HEK293 (cell line): ENCODE measurements at regions not wholly inside any gene's neighbourhood (a gene's known extent, or its start where the extent isn't known, plus 50 kb on each side); places are given as distances from the start of the nearest gene placed in this dataset.
"Not testable (repeated sequence)": the region's sequence is repeated elsewhere in the genome, so short reads cannot be mapped to it uniquely, and the experiment has no call there.

Source experiments
- CTCF ChIP-seq: fragments of 450-650 bp; formaldehyde crosslinking; IDR thresholded peaks from 2 replicates; pipeline ENCODE4 v1.5.1; 2016; ENCODE audit warnings: missing biosample characterization, missing genetic modification characterization
- KLF16 ChIP-seq: fragments of 450-650 bp; formaldehyde crosslinking; IDR thresholded peaks from 2 replicates; pipeline ENCODE4 v1.5.1; 2017; ENCODE audit warnings: missing biosample characterization, missing genetic modification characterization
- KLF17 ChIP-seq: fragments of 450-650 bp; formaldehyde crosslinking; IDR thresholded peaks from 2 replicates; pipeline ENCODE4 v1.5.1; 2016; ENCODE audit warnings: missing biosample characterization, missing genetic modification characterization
- TCF7L2 ChIP-seq: IDR thresholded peaks from 2 replicates; pipeline ENCODE4 v1.6.1; 2011; ENCODE audit warnings: low read depth, mild to moderate bottlenecking, inconsistent platforms, low read length, moderate library complexity, borderline replicate concordance
- ZBTB26 ChIP-seq: fragments of 450-650 bp; formaldehyde crosslinking; optimal IDR thresholded peaks from 2 replicates; pipeline ENCODE3; 2016; ENCODE audit warnings: missing biosample characterization, mild to moderate bottlenecking, missing genetic modification characterization
- ZNF121 ChIP-seq: fragments of 450-650 bp; formaldehyde crosslinking; IDR thresholded peaks from 2 replicates; pipeline ENCODE4 v1.5.1; 2016; ENCODE audit warnings: missing biosample characterization, missing genetic modification characterization
- ZNF394 ChIP-seq: fragments of 450-650 bp; formaldehyde crosslinking; IDR thresholded peaks from 2 replicates; pipeline ENCODE4 v1.5.1; 2016; ENCODE audit warnings: missing biosample characterization, missing genetic modification characterization, mild to moderate bottlenecking, moderate library complexity, borderline replicate concordance
- ZNF707 ChIP-seq: fragments of 450-650 bp; formaldehyde crosslinking; IDR thresholded peaks from 2 replicates; pipeline ENCODE4 v1.5.1; 2016; ENCODE audit warnings: missing biosample characterization, missing genetic modification characterization
- ZNF837 ChIP-seq: fragments of 450-650 bp; formaldehyde crosslinking; IDR thresholded peaks from 2 replicates; pipeline ENCODE4 v1.5.1; 2016; ENCODE audit warnings: missing biosample characterization, missing genetic modification characterization

GRCh38 chr2:111420835-111421234, 300.1 kb downstream of the BCL2L11 start:
- not testable (repeated sequence) for TF ChIP-seq ZBTB26 (tag by site-specific recombination); KLF16; ZNF121 (tag by site-specific recombination); TCF7L2; KLF17 (tag by site-specific recombination); ZNF394 (tag by site-specific recombination); ZNF837 (tag by site-specific recombination); ZNF707 (tag by site-specific recombination)
- TF ChIP-seq CTCF (tag by site-specific recombination): 0 out of 2 replicates have a peak, but pooled peaks have one; percentile 12
